ENCODE measurements at regions not wholly inside any gene's neighbourhood (a gene's known extent, or its start where the extent isn't known, plus 50 kb on each side); places are given as distances from the start of the nearest gene placed in this dataset.

DNA sequence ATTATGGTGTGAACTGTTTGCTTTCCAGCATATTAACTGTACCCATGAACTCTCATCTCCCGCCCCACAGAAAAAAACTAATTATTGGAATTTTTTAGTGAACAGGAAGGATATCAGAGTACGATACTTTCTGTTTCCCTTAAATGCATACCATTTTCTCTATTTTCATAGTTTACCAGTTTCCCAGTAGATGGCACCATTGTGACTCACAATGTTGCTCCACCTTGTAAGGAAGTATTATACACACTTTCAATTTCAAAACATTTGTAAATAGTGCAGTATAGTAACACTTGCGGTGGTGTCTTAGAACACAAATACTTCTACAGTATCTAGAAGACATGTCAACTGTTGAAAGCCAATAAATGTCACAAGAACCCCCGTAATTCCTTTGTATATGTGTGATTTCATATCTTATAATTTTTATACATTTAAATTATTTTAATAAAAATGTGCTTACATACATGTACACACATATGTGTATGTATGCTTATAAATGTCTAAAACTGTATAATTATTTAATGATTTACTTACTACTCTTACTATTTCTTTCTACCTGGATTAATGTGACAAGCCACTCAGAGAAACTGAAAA lies 167.3 kb downstream of the SLIT2 start:
- H4K20me1 ChIP-seq (ENCODE audit: control insufficient read depth, insufficient read depth, insufficient read length), result no peaks in the 10 kb centered on the region
- H3K56ac ChIP-seq (ENCODE audit: insufficient read length, low read depth, low read length), result no peak overlapping the region
- WGBS (ENCODE audit: extremely low coverage, insufficient read length, low lambda C conversion rate), result no CpG with 5 or more reads among the region's 4 CpGs
- H2BK15ac ChIP-seq (ENCODE audit: low read depth, low read length), result no peak overlapping the region
- H2AFZ ChIP-seq (ENCODE audit: low read length), result no peak overlapping the region
- no peak overlapping the region for H4K8ac ChIP-seq (replicated peaks; ENCODE audit: insufficient read length, low read depth, low read length)
- H2AK5ac ChIP-seq (ENCODE audit: insufficient read length, low read length), result no peak overlapping the region
- no peak overlapping the region for H3K14ac ChIP-seq (ENCODE audit: insufficient read depth, low read length)
- TF ChIP-seq, protein P1, sequence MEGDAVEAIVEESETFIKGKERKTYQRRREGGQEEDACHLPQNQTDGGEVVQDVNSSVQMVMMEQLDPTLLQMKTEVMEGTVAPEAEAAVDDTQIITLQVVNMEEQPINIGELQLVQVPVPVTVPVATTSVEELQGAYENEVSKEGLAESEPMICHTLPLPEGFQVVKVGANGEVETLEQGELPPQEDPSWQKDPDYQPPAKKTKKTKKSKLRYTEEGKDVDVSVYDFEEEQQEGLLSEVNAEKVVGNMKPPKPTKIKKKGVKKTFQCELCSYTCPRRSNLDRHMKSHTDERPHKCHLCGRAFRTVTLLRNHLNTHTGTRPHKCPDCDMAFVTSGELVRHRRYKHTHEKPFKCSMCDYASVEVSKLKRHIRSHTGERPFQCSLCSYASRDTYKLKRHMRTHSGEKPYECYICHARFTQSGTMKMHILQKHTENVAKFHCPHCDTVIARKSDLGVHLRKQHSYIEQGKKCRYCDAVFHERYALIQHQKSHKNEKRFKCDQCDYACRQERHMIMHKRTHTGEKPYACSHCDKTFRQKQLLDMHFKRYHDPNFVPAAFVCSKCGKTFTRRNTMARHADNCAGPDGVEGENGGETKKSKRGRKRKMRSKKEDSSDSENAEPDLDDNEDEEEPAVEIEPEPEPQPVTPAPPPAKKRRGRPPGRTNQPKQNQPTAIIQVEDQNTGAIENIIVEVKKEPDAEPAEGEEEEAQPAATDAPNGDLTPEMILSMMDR (conservative IDR thresholded peaks at IDR 0.05), result peak; percentile 65
- no peak overlapping the region for H2BK5ac ChIP-seq (ENCODE audit: insufficient read length, low read length)
- no peak overlapping the region for H3K23ac ChIP-seq (ENCODE audit: insufficient read length, low read depth, low read length)
- peaks cover 2 to 10% of the 10 kb centered on the region in 2 experiments for H3K4me1 Mint-ChIP-seq
- H3K79me1 ChIP-seq (ENCODE audit: insufficient read depth, low read depth, low read length, poor library complexity, severe bottlenecking), result no peaks in the 10 kb centered on the region
- no peak overlapping the region for H3K4me3 Mint-ChIP-seq
- no peaks in the 10 kb centered on the region for H3K27me3 Mint-ChIP-seq (ENCODE audit: low read depth)
- no peak for DNase-seq
- H4K5ac ChIP-seq (ENCODE audit: insufficient read length, low read depth, low read length), result no peak overlapping the region
- no peak overlapping the region for H3K27ac ChIP-seq (ENCODE audit: insufficient read length, low read depth, low read length)
- no peak overlapping the region for H3K4me2 ChIP-seq (ENCODE audit: insufficient read depth, insufficient read length, low read length)
- no peak overlapping the region for H3K27ac Mint-ChIP-seq
- H2BK20ac ChIP-seq (ENCODE audit: low read depth, low read length, poor library complexity, severe bottlenecking), result no peak overlapping the region
- H3K79me2 ChIP-seq (ENCODE audit: insufficient read depth, low read length), result no peaks in the 10 kb centered on the region
- no peaks in the 10 kb centered on the region for H3K4me1 ChIP-seq (ENCODE audit: insufficient read depth, low read length)
- no peaks in the 10 kb centered on the region for H3K9me3 ChIP-seq (ENCODE audit: control insufficient read depth, low read depth, low read length)
- no peak overlapping the region for H3K18ac ChIP-seq (ENCODE audit: insufficient read length, low read depth, low read length)
- H3K36me3 Mint-ChIP-seq (ENCODE audit: insufficient read depth in 1 of 3, low read depth in 3 of 3), result no peaks in the 10 kb centered on the region
- no peak overlapping the region for H4K91ac ChIP-seq (ENCODE audit: insufficient read length, low read depth, low read length)
- H3K27me3 ChIP-seq (ENCODE audit: insufficient read depth, low read length), result no peaks in the 10 kb centered on the region
- no peak overlapping the region for H2BK120ac ChIP-seq (ENCODE audit: low read depth, low read length, poor library complexity, severe bottlenecking)
- no peak overlapping the region for H3K9ac ChIP-seq (ENCODE audit: extremely low read depth, insufficient read length, low read length)
- no peaks in the 10 kb centered on the region for H3K9me3 Mint-ChIP-seq
- no peak overlapping the region for H3T11ph ChIP-seq (ENCODE audit: low read length)
- no peaks in the 10 kb centered on the region for H3K23me2 ChIP-seq (ENCODE audit: insufficient read length, low read depth, low read length, poor library complexity, severe bottlenecking)
- H3K4ac ChIP-seq (ENCODE audit: low read depth, low read length), result no peak overlapping the region
- H2BK12ac ChIP-seq (ENCODE audit: insufficient read length, low read depth, low read length), result no peak overlapping the region
